OCI-LY7 (cell line): ENCODE measurements at regions not wholly inside any gene's neighbourhood (a gene's known extent, or its start where the extent isn't known, plus 50 kb on each side); places are given as distances from the start of the nearest gene placed in this dataset.

ENCODE experiments used
- EZH2phosphoT487 ChIP-seq: fragments of 200-600 bp; sonication (generic); IDR thresholded peaks from 2 replicates; pipeline ENCODE4 v1.6.1; 2018; ENCODE audit warnings: low read depth, borderline replicate concordance, mild to moderate bottlenecking, mixed run types, antibody characterized with exemption, low read length, moderate library complexity, mixed read lengths
- TF ChIP-seq, protein P1 (sequence below): fragments of 200-600 bp; sonication (generic); conservative IDR thresholded peaks from 2 replicates; pipeline ENCODE4 v1.5.1; 2014; ENCODE audit warnings: mild to moderate bottlenecking, antibody characterized with exemption, low read length, moderate library complexity, mixed read lengths

DNA sequence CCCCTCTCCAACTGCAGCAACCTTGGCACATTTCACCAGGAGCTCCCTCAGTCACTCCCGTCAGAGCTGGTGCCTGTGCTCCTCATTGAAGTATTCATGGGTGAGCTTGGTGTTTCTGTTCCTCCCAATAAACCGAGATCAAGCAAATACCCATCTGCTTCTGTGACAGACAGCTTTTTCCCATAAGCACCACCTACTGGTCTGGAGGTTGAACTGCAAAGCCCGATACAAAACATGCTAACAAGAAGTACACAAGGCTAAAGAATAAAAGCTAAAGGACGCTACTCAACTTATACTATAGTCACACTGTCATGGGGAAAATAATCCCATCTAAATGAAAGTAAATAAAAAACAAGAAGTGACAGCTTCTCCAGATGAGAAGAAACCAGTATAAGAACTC lies 111.9 kb upstream of the C21orf91 start:
- TF ChIP-seq, protein P1, sequence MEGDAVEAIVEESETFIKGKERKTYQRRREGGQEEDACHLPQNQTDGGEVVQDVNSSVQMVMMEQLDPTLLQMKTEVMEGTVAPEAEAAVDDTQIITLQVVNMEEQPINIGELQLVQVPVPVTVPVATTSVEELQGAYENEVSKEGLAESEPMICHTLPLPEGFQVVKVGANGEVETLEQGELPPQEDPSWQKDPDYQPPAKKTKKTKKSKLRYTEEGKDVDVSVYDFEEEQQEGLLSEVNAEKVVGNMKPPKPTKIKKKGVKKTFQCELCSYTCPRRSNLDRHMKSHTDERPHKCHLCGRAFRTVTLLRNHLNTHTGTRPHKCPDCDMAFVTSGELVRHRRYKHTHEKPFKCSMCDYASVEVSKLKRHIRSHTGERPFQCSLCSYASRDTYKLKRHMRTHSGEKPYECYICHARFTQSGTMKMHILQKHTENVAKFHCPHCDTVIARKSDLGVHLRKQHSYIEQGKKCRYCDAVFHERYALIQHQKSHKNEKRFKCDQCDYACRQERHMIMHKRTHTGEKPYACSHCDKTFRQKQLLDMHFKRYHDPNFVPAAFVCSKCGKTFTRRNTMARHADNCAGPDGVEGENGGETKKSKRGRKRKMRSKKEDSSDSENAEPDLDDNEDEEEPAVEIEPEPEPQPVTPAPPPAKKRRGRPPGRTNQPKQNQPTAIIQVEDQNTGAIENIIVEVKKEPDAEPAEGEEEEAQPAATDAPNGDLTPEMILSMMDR = peak; percentile 91
- TF ChIP-seq EZH2phosphoT487 = no peak
